Neural progenitor cell (in vitro differentiated cells): ENCODE measurements at regions not wholly inside any gene's neighbourhood (a gene's known extent, or its start where the extent isn't known, plus 50 kb on each side); places are given as distances from the start of the nearest gene placed in this dataset.

Experiments used
- DNase-seq: peaks from one replicate; pipeline ENCODE4 v3.0.0-alpha.2; 2016; ENCODE audit warnings: low spot score
- H2AFZ ChIP-seq: fragments of 200-600 bp; sonication (generic); replicated peaks from 2 replicates; pipeline ENCODE4 v1.6.1; 2016; ENCODE audit warnings: antibody characterized with exemption
- H3F3A ChIP-seq: fragments of 200-600 bp; sonication (generic); 2 replicates; pipeline ENCODE4 v1.6.1; 2016; ENCODE audit warnings: antibody characterized with exemption, low read depth
- H3K27ac ChIP-seq: fragments of 200-600 bp; sonication (generic); 2 replicates; pipeline ENCODE4 v1.5.1; 2016; ENCODE audit warnings: mild to moderate bottlenecking
- H3K27me3 ChIP-seq: fragments of 200-600 bp; sonication (generic); 2 replicates; pipeline ENCODE4 v1.6.1; 2016; ENCODE audit warnings: mild to moderate bottlenecking, moderate library complexity
- H3K36me3 ChIP-seq: fragments of 200-600 bp; sonication (generic); 2 replicates; pipeline ENCODE4 v1.5.1; 2016
- H3K4me1 ChIP-seq: fragments of 200-600 bp; sonication (generic); 2 replicates; pipeline ENCODE4 v1.6.1; 2016; ENCODE audit warnings: mixed run types
- H3K4me2 ChIP-seq: fragments of 200-600 bp; sonication (generic); 2 replicates; pipeline ENCODE4 v1.6.1; 2016
- H3K4me3 ChIP-seq: fragments of 200-600 bp; sonication (generic); 2 replicates; pipeline ENCODE4 v1.5.1; 2016
- H3K79me2 ChIP-seq: fragments of 200-600 bp; sonication (generic); 2 replicates; pipeline ENCODE4 v1.6.1; 2016; ENCODE audit warnings: low read depth
- H3K9ac ChIP-seq: fragments of 200-600 bp; sonication (generic); 2 replicates; pipeline ENCODE4 v1.6.1; 2016
- H3K9me3 ChIP-seq: fragments of 200-600 bp; sonication (generic); 2 replicates; pipeline ENCODE4 v1.5.1; 2016; ENCODE audit warnings: low read depth
- H4K20me1 ChIP-seq: fragments of 200-600 bp; sonication (generic); 2 replicates; pipeline ENCODE4 v1.6.1; 2016; ENCODE audit warnings: low read depth
- H3K27ac Mint-ChIP-seq: 3 replicates; pipeline ENCODE4 v1.8.0; 2021; ENCODE audit warnings: mixed read lengths
- H3K27me3 Mint-ChIP-seq: 2 replicates; pipeline ENCODE4 v1.8.0; 2022; ENCODE audit warnings: low read depth, mild to moderate bottlenecking, inconsistent platforms, moderate library complexity, mixed read lengths; ENCODE audit not compliant: insufficient read depth
- H3K36me3 Mint-ChIP-seq: 3 replicates; pipeline ENCODE4 v1.8.0; 2021; ENCODE audit warnings: mixed read lengths
- H3K4me1 Mint-ChIP-seq: 3 replicates; pipeline ENCODE4 v1.8.0; 2021; ENCODE audit warnings: mixed read lengths
- H3K4me3 Mint-ChIP-seq: 3 replicates; pipeline ENCODE4 v1.8.0; 2021; ENCODE audit warnings: mild to moderate bottlenecking, moderate library complexity, mixed read lengths
- H3K9me3 Mint-ChIP-seq: 3 replicates; pipeline ENCODE4 v1.8.0; 2020; ENCODE audit warnings: mixed read lengths
- EZH2 ChIP-seq: fragments of 200-600 bp; sonication (generic); IDR thresholded peaks from 2 replicates; pipeline ENCODE4 v1.6.1; 2017; ENCODE audit warnings: antibody characterized with exemption, mild to moderate bottlenecking, moderate library complexity
- EZH2phosphoT487 ChIP-seq: fragments of 200-600 bp; sonication (generic); IDR thresholded peaks from 2 replicates; pipeline ENCODE4 v1.6.1; 2017; ENCODE audit warnings: antibody characterized with exemption
- TF ChIP-seq, protein P1 (sequence below): fragments of 200-600 bp; sonication (generic); IDR thresholded peaks from 2 replicates; pipeline ENCODE4 v1.5.1; 2017; ENCODE audit warnings: antibody characterized with exemption, mild to moderate bottlenecking

DNA sequence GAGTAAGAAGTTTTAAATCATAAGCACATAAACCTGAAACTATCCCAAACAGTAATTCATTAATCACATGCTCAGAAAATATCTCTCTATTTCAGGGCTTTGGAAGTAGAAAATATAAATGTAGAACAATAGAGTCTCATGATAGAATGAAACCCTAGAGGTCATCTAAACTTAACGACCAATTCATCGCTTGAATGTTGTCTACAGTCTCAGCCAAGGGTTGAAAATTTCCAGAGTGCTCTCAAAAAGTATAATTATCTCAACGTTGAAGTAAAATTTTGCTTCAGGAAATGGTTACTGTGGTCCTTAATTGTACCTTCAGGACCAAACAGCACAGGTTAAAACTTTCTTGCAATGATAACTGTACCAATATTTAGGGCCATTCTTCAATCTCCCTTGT, 1053.6 kb upstream of the SEL1L start:
- H3K27me3 ChIP-seq: no peaks in the 10 kb centered on the region
- no peak overlapping the region for H3K4me2 ChIP-seq
- no peaks in the 10 kb centered on the region for H4K20me1 ChIP-seq
- no peak overlapping the region for H3K27ac Mint-ChIP-seq
- TF ChIP-seq EZH2: no peak
- no peak for TF ChIP-seq EZH2phosphoT487
- H3K9me3 Mint-ChIP-seq: no peaks in the 10 kb centered on the region
- H3K36me3 Mint-ChIP-seq: no peaks in the 10 kb centered on the region
- no peaks in the 10 kb centered on the region for H3K4me1 Mint-ChIP-seq
- no peaks in the 10 kb centered on the region for H3K4me1 ChIP-seq
- no peak overlapping the region for H3K4me3 ChIP-seq
- H3K9ac ChIP-seq: no peak overlapping the region
- no peaks in the 10 kb centered on the region for H3K36me3 ChIP-seq
- no peaks in the 10 kb centered on the region for H3K27me3 Mint-ChIP-seq
- H3K4me3 Mint-ChIP-seq: no peak overlapping the region
- no peaks in the 10 kb centered on the region for H3K79me2 ChIP-seq
- no peaks in the 10 kb centered on the region for H3K9me3 ChIP-seq
- no peak overlapping the region for H3K27ac ChIP-seq
- no peak for DNase-seq
- no peak overlapping the region for H2AFZ ChIP-seq
- no peaks in the 10 kb centered on the region for H3F3A ChIP-seq

DNA sequence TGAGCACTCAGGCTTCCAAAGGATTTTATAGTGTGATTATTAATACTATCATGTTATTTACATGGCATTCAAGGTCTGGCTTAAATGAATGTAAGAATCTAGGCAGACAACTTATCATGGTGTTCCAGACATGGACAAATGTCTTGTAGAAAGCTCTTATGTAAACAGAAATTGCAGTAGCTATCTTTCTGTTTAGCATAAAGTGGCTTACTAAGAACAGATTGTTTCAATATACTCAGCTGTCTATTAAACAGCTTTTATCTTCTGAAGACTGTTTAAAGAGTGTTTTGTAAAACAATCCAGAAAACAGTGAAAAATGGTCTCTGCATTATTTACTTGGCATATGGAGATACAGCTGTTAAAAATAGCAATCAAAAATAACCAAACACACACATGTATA, 1061.8 kb upstream of the SEL1L start:
- no peaks in the 10 kb centered on the region for H3K36me3 ChIP-seq
- no peak for DNase-seq
- Mint-ChIP-seq H3K36me3 (no peaks in the 10 kb centered on the region), H3K9me3 (peaks cover 2% of the 10 kb centered on the region), H3K27ac (no peak overlapping the region), H3K4me1 (no peaks in the 10 kb centered on the region), H3K27me3 (no peaks in the 10 kb centered on the region), H3K4me3 (no peak overlapping the region)
- no peak overlapping the region for H3K9ac ChIP-seq
- H3K4me3 ChIP-seq: no peak overlapping the region
- H4K20me1 ChIP-seq: no peaks in the 10 kb centered on the region
- H3K4me2 ChIP-seq: no peak overlapping the region
- H3K4me1 ChIP-seq: no peaks in the 10 kb centered on the region
- H3F3A ChIP-seq: no peaks in the 10 kb centered on the region
- no peaks in the 10 kb centered on the region for H3K27me3 ChIP-seq
- H3K79me2 ChIP-seq: no peaks in the 10 kb centered on the region
- H3K27ac ChIP-seq: no peak overlapping the region
- no peaks in the 10 kb centered on the region for H3K9me3 ChIP-seq
- no peak overlapping the region for H2AFZ ChIP-seq
- TF ChIP-seq, protein P1, sequence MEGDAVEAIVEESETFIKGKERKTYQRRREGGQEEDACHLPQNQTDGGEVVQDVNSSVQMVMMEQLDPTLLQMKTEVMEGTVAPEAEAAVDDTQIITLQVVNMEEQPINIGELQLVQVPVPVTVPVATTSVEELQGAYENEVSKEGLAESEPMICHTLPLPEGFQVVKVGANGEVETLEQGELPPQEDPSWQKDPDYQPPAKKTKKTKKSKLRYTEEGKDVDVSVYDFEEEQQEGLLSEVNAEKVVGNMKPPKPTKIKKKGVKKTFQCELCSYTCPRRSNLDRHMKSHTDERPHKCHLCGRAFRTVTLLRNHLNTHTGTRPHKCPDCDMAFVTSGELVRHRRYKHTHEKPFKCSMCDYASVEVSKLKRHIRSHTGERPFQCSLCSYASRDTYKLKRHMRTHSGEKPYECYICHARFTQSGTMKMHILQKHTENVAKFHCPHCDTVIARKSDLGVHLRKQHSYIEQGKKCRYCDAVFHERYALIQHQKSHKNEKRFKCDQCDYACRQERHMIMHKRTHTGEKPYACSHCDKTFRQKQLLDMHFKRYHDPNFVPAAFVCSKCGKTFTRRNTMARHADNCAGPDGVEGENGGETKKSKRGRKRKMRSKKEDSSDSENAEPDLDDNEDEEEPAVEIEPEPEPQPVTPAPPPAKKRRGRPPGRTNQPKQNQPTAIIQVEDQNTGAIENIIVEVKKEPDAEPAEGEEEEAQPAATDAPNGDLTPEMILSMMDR: no peak
- TF ChIP-seq EZH2 (no peak), EZH2phosphoT487 (no peak)

DNA sequence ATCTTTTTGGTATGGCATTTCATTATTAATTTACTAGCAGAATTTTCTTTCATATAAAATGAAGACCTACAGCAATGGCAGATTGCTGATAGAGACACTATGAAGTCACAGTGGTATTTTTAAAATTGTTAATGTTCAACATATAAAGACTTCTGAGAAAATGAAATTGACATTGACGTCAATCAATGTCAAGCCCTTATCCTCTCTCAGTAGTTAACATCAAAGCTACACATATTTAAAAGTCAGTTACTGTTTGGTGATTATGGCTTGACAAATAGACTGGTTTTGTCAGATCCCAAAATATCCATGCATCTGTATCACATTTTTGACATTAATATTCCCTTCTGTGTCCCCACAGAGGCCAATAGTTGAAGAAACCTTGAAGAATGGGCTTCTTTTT, 1069.1 kb upstream of the SEL1L start:
- H3K79me2 ChIP-seq: no peaks in the 10 kb centered on the region
- no peaks in the 10 kb centered on the region for H3K36me3 ChIP-seq
- Mint-ChIP-seq H3K4me3 (no peak overlapping the region), H3K36me3 (no peaks in the 10 kb centered on the region), H3K27ac (no peak overlapping the region), H3K4me1 (no peaks in the 10 kb centered on the region), H3K9me3 (peaks cover 2% of the 10 kb centered on the region), H3K27me3 (no peaks in the 10 kb centered on the region)
- no peak for DNase-seq
- no peak overlapping the region for H3K27ac ChIP-seq
- no peaks in the 10 kb centered on the region for H3K27me3 ChIP-seq
- TF ChIP-seq EZH2 (no peak), EZH2phosphoT487 (no peak)
- TF ChIP-seq, protein P1: no peak
- H2AFZ ChIP-seq: no peak overlapping the region
- H3K4me2 ChIP-seq: no peak overlapping the region
- H3K4me3 ChIP-seq: no peak overlapping the region
- H3K4me1 ChIP-seq: no peaks in the 10 kb centered on the region
- no peak overlapping the region for H3K9ac ChIP-seq
- no peaks in the 10 kb centered on the region for H3K9me3 ChIP-seq
- no peaks in the 10 kb centered on the region for H4K20me1 ChIP-seq
- no peaks in the 10 kb centered on the region for H3F3A ChIP-seq

DNA sequence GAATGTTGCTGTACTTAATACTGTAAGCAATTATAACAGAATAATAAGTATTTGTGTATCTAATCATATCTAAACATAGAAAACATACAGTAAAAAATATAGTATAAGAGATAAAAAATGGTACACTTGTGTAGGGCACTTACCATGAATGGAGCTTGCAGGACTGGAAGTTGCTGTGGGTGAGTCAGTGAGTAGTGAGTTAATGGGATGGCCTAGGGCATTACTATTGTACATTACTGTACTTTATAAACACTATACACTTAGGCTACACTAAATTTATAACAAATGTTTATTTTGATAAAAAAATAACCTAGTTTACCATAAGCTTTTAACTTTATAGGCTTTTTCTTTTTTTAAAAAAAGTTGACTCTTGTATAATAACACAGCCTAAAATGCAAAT, 1071.2 kb upstream of the SEL1L start:
- Mint-ChIP-seq H3K4me3 (no peak overlapping the region), H3K27me3 (no peaks in the 10 kb centered on the region), H3K9me3 (no peaks in the 10 kb centered on the region), H3K27ac (no peak overlapping the region), H3K36me3 (no peaks in the 10 kb centered on the region), H3K4me1 (no peaks in the 10 kb centered on the region)
- Histone ChIP-seq H3K4me1 (no peaks in the 10 kb centered on the region), H3F3A (no peaks in the 10 kb centered on the region), H3K79me2 (no peaks in the 10 kb centered on the region), H2AFZ (no peak overlapping the region), H3K36me3 (no peaks in the 10 kb centered on the region), H3K27me3 (no peaks in the 10 kb centered on the region), H3K27ac (no peak overlapping the region), H3K9ac (no peak overlapping the region), H3K4me3 (no peak overlapping the region), H3K9me3 (no peaks in the 10 kb centered on the region), H3K4me2 (no peak overlapping the region), H4K20me1 (no peaks in the 10 kb centered on the region)
- TF ChIP-seq EZH2phosphoT487: no peak
- TF ChIP-seq EZH2: no peak
- TF ChIP-seq, protein P1: no peak
- DNase-seq: no peak
